Ascending aorta (tissue), 2 donors: ENCODE measurements at regions not wholly inside any gene's neighbourhood (a gene's known extent, or its start where the extent isn't known, plus 50 kb on each side); places are given as distances from the start of the nearest gene placed in this dataset.

Source experiments
- DNase-seq, 2 donors: peaks; one replicate each; pipeline ENCODE4 v3.0.0-alpha.2; 2019; ENCODE audit warnings: low spot score in 2 of 2
- H3K27ac ChIP-seq, 2 donors: fragments of 200-600 bp; sonication (generic); one replicate each; pipeline ENCODE4 v1.5.1; 2016 to 2017; ENCODE audit warnings: mild to moderate bottlenecking in 1 of 2
- H3K27me3 ChIP-seq: fragments of 200-600 bp; sonication (generic); one replicate; pipeline ENCODE4 v1.5.1; 2017
- H3K36me3 ChIP-seq, 2 donors: fragments of 200-600 bp; sonication (generic); one replicate each; pipeline ENCODE4 v1.5.1; 2016
- H3K4me1 ChIP-seq, 2 donors: fragments of 200-600 bp; sonication (generic); one replicate each; pipeline ENCODE4 v1.5.1; 2016 to 2017; ENCODE audit warnings: mild to moderate bottlenecking in 1 of 2
- H3K4me3 ChIP-seq, 2 donors: fragments of 200-600 bp; sonication (generic); one replicate each; pipeline ENCODE4 v1.5.1; 2016 to 2017; ENCODE audit warnings: mild to moderate bottlenecking in 1 of 2
- H3K9me3 ChIP-seq, 2 donors: fragments of 200-600 bp; sonication (generic); one replicate each; pipeline ENCODE4 v1.5.1; 2016
- CTCF ChIP-seq, 3 experiments: fragments of 200-600 bp in 2 of 3; fragments of 450-650 bp in 1 of 3; sonication (generic) in 2 of 3; IDR thresholded peaks; one replicate each; pipeline ENCODE4 v1.5.1; 2016 to 2019; ENCODE audit warnings: antibody characterized with exemption in 3 of 3, mild to moderate bottlenecking in 1 of 3, moderate library complexity in 1 of 3
- intact Hi-C: fragments of 100-400 bp; cut with DNase I; formaldehyde crosslinking; loops from one replicate; pipeline ENCODE4 v1.15.1; 2023

GRCh38 chr16:65981057-65981456, 385.4 kb upstream of the CDH5 start:
- TF ChIP-seq CTCF (IDR thresholded peaks at IDR 0.05): no peak
- intact Hi-C loops: no loop called here
- H3K9me3 ChIP-seq: no peaks in the 10 kb centered on the region
- no peaks in the 10 kb centered on the region for H3K36me3 ChIP-seq
- no peak overlapping the region for H3K27ac ChIP-seq
- DNase-seq: no peak
- no peaks in the 10 kb centered on the region for H3K27me3 ChIP-seq
- H3K4me3 ChIP-seq: no peak overlapping the region
- H3K4me1 ChIP-seq: no peaks in the 10 kb centered on the region

GRCh38 chr16:65975049-65975708, 391.3 kb upstream of the CDH5 start:
- intact Hi-C loops: no loop called here
- H3K36me3 ChIP-seq: no peaks in the 10 kb centered on the region
- no peaks in the 10 kb centered on the region for H3K4me1 ChIP-seq
- no peaks in the 10 kb centered on the region for H3K9me3 ChIP-seq
- no peak overlapping the region for H3K4me3 ChIP-seq
- TF ChIP-seq CTCF (IDR thresholded peaks at IDR 0.05): no peak
- no peaks in the 10 kb centered on the region for H3K27me3 ChIP-seq
- no peak overlapping the region for H3K27ac ChIP-seq
- DNase-seq: no peak

- Histone ChIP-seq H3K4me1 (no peaks in the 10 kb centered on the region), H3K27ac (no peak overlapping the region), H3K4me3 (no peak overlapping the region), H3K36me3 (no peaks in the 10 kb centered on the region), H3K27me3 (no peaks in the 10 kb centered on the region), H3K9me3 (no peaks in the 10 kb centered on the region)
- no peak for TF ChIP-seq CTCF (IDR thresholded peaks at IDR 0.05)
- intact Hi-C loops: no loop called here
- DNase-seq: no peak
Observed at GRCh38 chr16:65967376-65967775, 399.1 kb upstream of the CDH5 start.

GRCh38 chr16:65965628-65966027, 400.9 kb upstream of the CDH5 start:
- TF ChIP-seq CTCF (IDR thresholded peaks at IDR 0.05): no peak
- Histone ChIP-seq H3K4me1 (no peaks in the 10 kb centered on the region), H3K9me3 (no peaks in the 10 kb centered on the region), H3K4me3 (no peak overlapping the region), H3K27ac (no peak overlapping the region), H3K27me3 (no peaks in the 10 kb centered on the region), H3K36me3 (no peaks in the 10 kb centered on the region)
- no peak for DNase-seq
- intact Hi-C loops: no loop called here

- H3K4me3 ChIP-seq: no peak overlapping the region
- H3K4me1 ChIP-seq: no peaks in the 10 kb centered on the region
- H3K27me3 ChIP-seq: no peaks in the 10 kb centered on the region
- no peak for DNase-seq
- intact Hi-C loops: no loop called here
- no peaks in the 10 kb centered on the region for H3K36me3 ChIP-seq
- no peak for TF ChIP-seq CTCF (IDR thresholded peaks at IDR 0.05)
- no peaks in the 10 kb centered on the region for H3K9me3 ChIP-seq
- no peak overlapping the region for H3K27ac ChIP-seq
Observed at GRCh38 chr16:65964752-65965151, 401.7 kb upstream of the CDH5 start.
